Right lobe of liver (tissue), 6 donors: ENCODE measurements at regions not wholly inside any gene's neighbourhood (a gene's known extent, or its start where the extent isn't known, plus 50 kb on each side); places are given as distances from the start of the nearest gene placed in this dataset.

Experiments used
- ATAC-seq, 4 donors: fragments of 200-7000 bp; cut with Tn5 transposase; one replicate each; pipeline ENCODE4 v1.9.1; 2020; ENCODE audit warnings: mild to moderate bottlenecking in 4 of 4, moderate library complexity in 4 of 4
- DNase-seq, 3 donors: peaks; one replicate each; pipeline ENCODE4 v3.0.0-alpha.2; 2020
- H3K27ac ChIP-seq, 3 donors: fragments of 200-600 bp; one replicate each; pipeline ENCODE4 v1.8.0; 2022
- H3K27me3 ChIP-seq, 2 donors: fragments of 200-600 bp; one replicate each; pipeline ENCODE4 v1.8.0; 2022
- H3K36me3 ChIP-seq, 4 donors: fragments of 200-600 bp; sonication (generic) in 1 of 4; one replicate each; pipeline versions ENCODE4 v1.5.1 to v1.8.0; 2017 to 2022; ENCODE audit warnings: control low read depth in 1 of 4
- H3K4me1 ChIP-seq, 4 donors: fragments of 200-600 bp; sonication (generic) in 1 of 4; one replicate each; pipeline versions ENCODE4 v1.5.1 to v1.8.0; 2017 to 2022; ENCODE audit warnings: control low read depth in 1 of 4
- H3K4me3 ChIP-seq, 3 donors: fragments of 200-600 bp; one replicate each; pipeline ENCODE4 v1.8.0; 2022
- H3K9me3 ChIP-seq, 4 donors: fragments of 200-600 bp; sonication (generic) in 1 of 4; one replicate each; pipeline versions ENCODE4 v1.5.1 to v1.8.0; 2017 to 2022; ENCODE audit warnings: control low read depth in 1 of 4
- CTCF ChIP-seq, 4 donors: fragments of 200-600 bp in 3 of 4; fragments of 450-650 bp in 1 of 4; IDR thresholded peaks; one replicate each; pipeline versions ENCODE4 v1.5.1 to v1.8.0; 2016 to 2022; ENCODE audit warnings: antibody characterized with exemption in 4 of 4, mild to moderate bottlenecking in 2 of 4
- POLR2A ChIP-seq: fragments of 450-650 bp; IDR thresholded peaks from one replicate; pipeline ENCODE4 v1.6.1; 2017; ENCODE audit warnings: antibody characterized with exemption, mild to moderate bottlenecking
- WGBS: methylation state at CpG from one replicate; pipeline ENCODE4 v1.1.6; 2018; ENCODE audit warnings: low coverage, low lambda C conversion rate; ENCODE audit not compliant: insufficient coverage; ENCODE audit errors: missing lambda C conversion rate; 5-methylcytosine and 5-hydroxymethylcytosine counted together
- intact Hi-C, 2 donors: fragments of 100-400 bp; cut with DNase I; formaldehyde crosslinking; loops; one replicate each; pipeline versions ENCODE4 v1.11.2 to v1.14.1; 2022
- donor health status: DM: no; HTN: yes; CAD: no.
- donor health status: DM: no; HTN: no; CAD: no.
- donor health status: DM: no; HTN: no; CAD: no.
- donor health status: DM: no; HTN: yes; CAD: no.
- donor health status: DM: no; HTN: yes; CAD: no.

GRCh38 chr13:65633806-65634205, 1596.3 kb downstream of the PCDH9 start:
- H3K27me3 ChIP-seq: no peaks in the 10 kb centered on the region
- no peak overlapping the region for H3K4me3 ChIP-seq
- DNase-seq (no peak), ATAC-seq (no peak)
- no peaks in the 10 kb centered on the region for H3K36me3 ChIP-seq
- intact Hi-C loops: no loop called here
- no peak overlapping the region for H3K27ac ChIP-seq
- H3K4me1 ChIP-seq: no peaks in the 10 kb centered on the region
- 64% methylated on average over 1 of the region's 1 CpG for WGBS
- H3K9me3 ChIP-seq: no peaks in the 10 kb centered on the region
- TF ChIP-seq POLR2A (no peak), CTCF (IDR thresholded peaks at IDR 0.05) (no peak)

- H3K27me3 ChIP-seq: no peaks in the 10 kb centered on the region
- no peak overlapping the region for H3K4me3 ChIP-seq
- ATAC-seq: no peak
- H3K4me1 ChIP-seq: no peaks in the 10 kb centered on the region
- TF ChIP-seq POLR2A (no peak), CTCF (IDR thresholded peaks at IDR 0.05) (no peak)
- WGBS: 38% methylated on average over 2 of the region's 2 CpGs
- DNase-seq: no peak
- H3K36me3 ChIP-seq: no peaks in the 10 kb centered on the region
- no peak overlapping the region for H3K27ac ChIP-seq
- intact Hi-C loops: no loop called here
- no peaks in the 10 kb centered on the region for H3K9me3 ChIP-seq
Measured at GRCh38 chr13:65631078-65631477, 1599.1 kb downstream of the PCDH9 start.

- WGBS: 33% methylated on average over 2 of the region's 2 CpGs
- H3K4me1 ChIP-seq: no peaks in the 10 kb centered on the region
- no peak overlapping the region for H3K27ac ChIP-seq
- H3K27me3 ChIP-seq: no peaks in the 10 kb centered on the region
- no peaks in the 10 kb centered on the region for H3K9me3 ChIP-seq
- intact Hi-C loops: no loop called here
- DNase-seq: no peak
- H3K36me3 ChIP-seq: no peaks in the 10 kb centered on the region
- no peak overlapping the region for H3K4me3 ChIP-seq
- ATAC-seq: no peak
- no peak for TF ChIP-seq CTCF (IDR thresholded peaks at IDR 0.05)
- TF ChIP-seq POLR2A: no peak
Measured at GRCh38 chr13:65629926-65630325, 1600.2 kb downstream of the PCDH9 start.

GRCh38 chr13:65623148-65623547, 1607.0 kb downstream of the PCDH9 start:
- WGBS: 60% methylated on average over 3 of the region's 3 CpGs
- Histone ChIP-seq H3K4me3 (no peak overlapping the region), H3K9me3 (no peaks in the 10 kb centered on the region), H3K36me3 (no peaks in the 10 kb centered on the region), H3K4me1 (no peaks in the 10 kb centered on the region), H3K27ac (no peak overlapping the region), H3K27me3 (no peaks in the 10 kb centered on the region)
- TF ChIP-seq CTCF (IDR thresholded peaks at IDR 0.05) (no peak), POLR2A (no peak)
- no peak for DNase-seq
- no peak for ATAC-seq
- intact Hi-C loops: no loop called here

GRCh38 chr13:65615506-65615905, 1614.6 kb downstream of the PCDH9 start:
- intact Hi-C loops: no loop called here
- ATAC-seq (peak in 1 of 4 donors; percentile 72), DNase-seq (no peak)
- TF ChIP-seq POLR2A (no peak), CTCF (IDR thresholded peaks at IDR 0.05) (no peak)
- no peaks in the 10 kb centered on the region for H3K9me3 ChIP-seq
- no peaks in the 10 kb centered on the region for H3K4me1 ChIP-seq
- no peak overlapping the region for H3K27ac ChIP-seq
- WGBS: 62% methylated on average over 3 of the region's 3 CpGs
- H3K4me3 ChIP-seq: no peak overlapping the region
- no peaks in the 10 kb centered on the region for H3K27me3 ChIP-seq
- no peaks in the 10 kb centered on the region for H3K36me3 ChIP-seq
